DND-41 (cell line): ENCODE measurements at regions not wholly inside any gene's neighbourhood (a gene's known extent, or its start where the extent isn't known, plus 50 kb on each side); places are given as distances from the start of the nearest gene placed in this dataset.

Experiments
- EZH2 ChIP-seq: IDR thresholded peaks from 3 replicates; pipeline ENCODE4 v1.6.1; 2012; ENCODE audit warnings: borderline replicate concordance, low read depth, mild to moderate bottlenecking, moderate library complexity, low read length, inconsistent platforms; ENCODE audit not compliant: severe bottlenecking
- TF ChIP-seq, protein P1 (sequence below): IDR thresholded peaks from 2 replicates; pipeline ENCODE4 v1.5.1; 2012; ENCODE audit warnings: borderline replicate concordance, low read length, moderate library complexity, mild to moderate bottlenecking; ENCODE audit not compliant: poor library complexity, severe bottlenecking; ENCODE audit errors: extremely low read depth

- TF ChIP-seq, protein P1, sequence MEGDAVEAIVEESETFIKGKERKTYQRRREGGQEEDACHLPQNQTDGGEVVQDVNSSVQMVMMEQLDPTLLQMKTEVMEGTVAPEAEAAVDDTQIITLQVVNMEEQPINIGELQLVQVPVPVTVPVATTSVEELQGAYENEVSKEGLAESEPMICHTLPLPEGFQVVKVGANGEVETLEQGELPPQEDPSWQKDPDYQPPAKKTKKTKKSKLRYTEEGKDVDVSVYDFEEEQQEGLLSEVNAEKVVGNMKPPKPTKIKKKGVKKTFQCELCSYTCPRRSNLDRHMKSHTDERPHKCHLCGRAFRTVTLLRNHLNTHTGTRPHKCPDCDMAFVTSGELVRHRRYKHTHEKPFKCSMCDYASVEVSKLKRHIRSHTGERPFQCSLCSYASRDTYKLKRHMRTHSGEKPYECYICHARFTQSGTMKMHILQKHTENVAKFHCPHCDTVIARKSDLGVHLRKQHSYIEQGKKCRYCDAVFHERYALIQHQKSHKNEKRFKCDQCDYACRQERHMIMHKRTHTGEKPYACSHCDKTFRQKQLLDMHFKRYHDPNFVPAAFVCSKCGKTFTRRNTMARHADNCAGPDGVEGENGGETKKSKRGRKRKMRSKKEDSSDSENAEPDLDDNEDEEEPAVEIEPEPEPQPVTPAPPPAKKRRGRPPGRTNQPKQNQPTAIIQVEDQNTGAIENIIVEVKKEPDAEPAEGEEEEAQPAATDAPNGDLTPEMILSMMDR = no peak
- no peak for TF ChIP-seq EZH2
Observed at GRCh38 chr2:133967326-133967725, 286.5 kb upstream of the MGAT5 start.
